ENCODE measurements at regions not wholly inside any gene's neighbourhood (a gene's known extent, or its start where the extent isn't known, plus 50 kb on each side); places are given as distances from the start of the nearest gene placed in this dataset.

DNA sequence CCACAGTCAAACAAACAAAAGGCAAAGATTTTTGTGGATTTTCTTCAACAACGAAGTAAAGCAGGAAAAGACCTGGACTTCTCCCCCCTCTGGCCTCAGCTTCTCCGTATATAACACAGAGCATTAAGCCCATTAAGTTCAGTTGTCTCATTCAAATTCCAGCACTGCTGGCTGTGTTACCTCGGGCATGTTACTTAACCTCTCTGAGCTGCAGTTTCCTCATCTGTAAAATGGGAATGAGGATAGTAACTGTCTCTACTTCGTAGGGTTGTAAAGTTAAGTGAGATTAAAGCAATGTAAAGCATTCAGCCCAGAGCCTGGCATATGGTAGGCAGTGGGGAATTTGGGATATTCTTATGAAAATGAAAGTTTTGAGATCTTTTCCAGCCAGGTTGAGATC, 92.7 kb upstream of the SMIM23 start:
- no peak for ATAC-seq
- intact Hi-C loops (cut with micrococcal nuclease) = no loop called here
- DNase-seq = no peak

DNA sequence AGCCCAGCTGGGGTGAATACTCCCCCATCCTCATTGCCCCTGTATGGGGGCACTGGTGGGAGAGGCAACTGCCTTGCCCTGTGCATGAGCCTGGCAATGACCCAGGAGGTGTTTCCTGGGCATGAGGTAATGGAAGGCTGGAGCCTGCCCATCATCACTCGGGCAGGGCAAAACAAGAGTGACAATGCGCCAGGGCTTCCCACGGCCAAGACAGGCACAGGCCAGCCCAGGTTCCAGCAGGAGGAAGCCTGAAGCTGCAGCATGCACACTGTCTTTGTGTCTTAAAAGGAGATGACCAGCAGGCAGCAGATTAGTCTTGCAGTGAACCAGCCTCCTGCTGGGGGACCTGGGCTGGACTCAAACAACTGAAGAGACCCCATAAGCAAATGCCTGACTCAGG, 92.2 kb upstream of the SMIM23 start:
- peak; percentile 58 for DNase-seq
- peak; percentile 85 for ATAC-seq

DNA sequence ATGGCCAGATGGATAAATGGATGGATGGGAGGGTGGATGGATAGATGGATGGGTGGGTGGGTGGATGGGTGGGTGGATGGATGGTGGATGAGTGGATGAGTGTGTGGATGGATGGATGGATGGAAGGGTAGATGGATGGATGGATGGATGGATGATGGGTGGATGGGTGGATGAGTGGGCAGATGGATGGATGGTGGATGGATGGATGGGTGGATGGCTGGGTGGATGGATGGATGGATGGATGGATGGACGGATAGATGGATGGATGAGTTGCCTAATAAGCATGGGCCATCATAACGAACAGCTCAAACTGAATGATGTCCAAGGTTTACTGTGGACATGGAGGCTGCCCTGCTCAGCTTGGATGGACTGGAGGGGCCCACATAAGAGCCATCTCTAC, 89.8 kb upstream of the SMIM23 start:
- ATAC-seq (no peak), DNase-seq (no peak)
- intact Hi-C loops (cut with micrococcal nuclease) = no loop called here

More for the DNA sequence above, 92.2 kb upstream of the SMIM23 start:
- intact Hi-C loops (cut with micrococcal nuclease) = no loop called here

DNA sequence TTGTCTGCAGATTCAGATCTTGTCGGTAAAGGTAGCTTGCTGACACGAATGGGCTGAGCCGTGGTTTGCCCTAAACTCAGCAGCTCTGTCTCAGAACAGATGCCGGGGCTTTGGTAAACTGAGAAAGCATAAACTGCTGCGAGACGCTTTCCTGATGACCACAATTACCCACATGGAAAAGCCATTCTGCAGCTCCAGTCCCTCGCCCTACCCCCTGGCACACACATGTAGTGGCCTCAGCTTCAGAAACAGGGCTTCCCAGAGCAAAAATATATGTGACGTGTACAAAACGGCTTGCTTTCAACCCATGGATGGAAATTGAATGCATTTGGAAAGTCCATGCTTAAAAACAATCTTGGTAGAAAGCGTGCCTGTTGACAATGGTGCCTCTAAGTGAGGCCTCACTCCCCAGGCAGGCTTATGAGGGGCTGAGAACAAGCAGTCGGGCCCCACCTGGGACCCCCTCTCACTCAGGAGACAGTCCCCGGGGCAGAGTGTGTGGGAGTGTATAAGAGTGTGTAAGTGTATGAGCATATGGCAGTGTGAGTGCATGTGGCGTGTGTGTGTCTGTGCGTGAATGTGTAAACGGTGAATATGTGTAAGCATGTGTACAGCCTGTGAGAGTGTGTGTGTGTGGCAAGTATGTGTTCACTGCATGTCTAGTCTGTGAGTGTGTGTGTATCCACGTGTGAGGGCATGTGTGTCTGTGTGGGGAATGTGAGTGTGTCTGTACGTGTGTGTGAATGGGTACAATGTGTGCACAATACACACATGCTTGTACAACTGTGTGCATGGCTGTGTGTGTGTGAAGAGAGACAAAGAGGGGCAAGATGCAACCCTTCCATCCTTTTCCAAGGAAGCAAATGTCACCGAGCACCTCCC, 88.2 kb upstream of the SMIM23 start:
- DNase-seq = no peak
- no peak for ATAC-seq
- intact Hi-C loops (cut with micrococcal nuclease) = no loop called here

DNA sequence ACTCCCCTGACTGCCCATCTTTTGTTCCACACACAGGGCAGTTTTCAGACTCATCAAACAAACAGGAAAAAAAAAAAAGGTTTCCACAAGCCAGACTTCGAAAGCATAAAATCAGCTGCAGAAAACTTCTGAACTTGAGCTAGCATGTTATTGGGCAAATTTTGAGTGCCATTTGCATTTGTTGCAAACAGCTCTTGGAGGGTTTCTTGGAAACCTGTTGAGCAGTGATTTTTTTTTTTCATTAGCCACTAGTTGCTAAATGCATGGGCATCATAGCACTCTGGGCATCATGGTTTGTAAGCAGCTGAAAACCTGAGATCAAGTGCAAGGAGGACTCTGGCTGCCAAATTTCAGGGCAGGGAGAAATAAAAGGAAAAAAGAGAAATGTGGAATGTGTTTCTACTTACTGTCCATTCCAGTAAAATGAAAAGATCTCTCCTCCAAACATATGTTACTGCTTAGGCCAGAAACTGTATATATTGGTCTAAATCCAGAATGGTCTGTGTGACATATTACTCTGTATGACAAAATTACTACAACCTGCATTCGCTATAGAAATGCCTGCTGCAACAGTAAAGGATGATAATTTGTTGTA, 85.2 kb upstream of the SMIM23 start:
- intact Hi-C loops (cut with micrococcal nuclease) = no loop called here
- no peak for ATAC-seq
- DNase-seq = no peak

DNA sequence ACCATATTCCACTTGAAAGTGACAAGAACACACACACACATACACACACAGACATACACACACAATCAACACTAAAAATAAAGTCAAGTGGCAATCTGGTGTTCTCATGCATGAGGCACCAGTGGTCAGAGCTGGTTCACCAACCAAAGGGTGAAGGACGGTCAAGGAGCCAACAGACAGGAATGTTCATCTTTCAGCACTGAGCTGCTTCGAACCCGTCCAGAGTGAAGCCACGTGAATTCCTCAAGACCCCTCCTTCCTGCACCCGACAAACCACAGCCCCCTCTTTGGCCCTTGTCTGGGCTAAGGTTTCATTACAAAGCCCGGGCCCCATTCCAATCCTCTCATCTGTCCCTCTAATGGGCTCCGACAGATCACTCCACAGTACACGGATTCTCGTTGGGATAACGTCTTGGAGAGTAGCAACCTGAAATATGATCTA, 84.5 kb upstream of the SMIM23 start:
- ATAC-seq = peak; percentile 88
- DNase-seq = peak; percentile 34
- intact Hi-C loops (cut with micrococcal nuclease) = no loop called here

DNA sequence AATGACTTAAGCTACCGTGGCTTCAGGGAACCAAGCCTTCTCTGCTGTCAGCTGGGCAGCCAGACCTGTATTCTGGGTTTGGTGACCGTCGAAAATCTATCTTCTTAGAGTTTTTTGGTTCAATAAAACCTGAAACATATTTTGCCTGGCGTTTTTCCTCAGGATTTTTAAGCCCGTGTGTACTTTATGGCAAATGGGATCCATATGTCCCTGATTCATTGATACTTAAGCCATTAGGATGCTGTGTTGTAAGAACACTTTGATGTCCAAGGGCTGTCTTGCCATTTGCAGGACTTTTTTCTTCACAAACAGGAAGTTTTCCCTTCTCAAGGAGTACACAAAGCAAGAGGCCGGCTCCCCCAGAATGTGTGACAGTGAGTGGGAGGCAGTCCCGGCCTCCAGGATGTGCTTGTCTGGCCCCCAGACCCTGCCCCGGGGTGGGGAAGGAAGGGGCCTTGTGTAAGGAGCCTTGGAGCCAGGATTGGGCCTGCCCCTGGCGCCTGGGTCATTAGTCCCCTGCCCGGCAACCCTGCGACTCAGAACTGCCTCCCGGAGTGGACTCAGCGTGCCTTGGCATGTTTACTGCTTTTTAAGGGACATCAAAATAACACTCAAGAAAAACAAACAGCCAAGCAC, 83.4 kb upstream of the SMIM23 start:
- intact Hi-C loops (cut with micrococcal nuclease) = no loop called here
- ATAC-seq (no peak), DNase-seq (no peak)

DNA sequence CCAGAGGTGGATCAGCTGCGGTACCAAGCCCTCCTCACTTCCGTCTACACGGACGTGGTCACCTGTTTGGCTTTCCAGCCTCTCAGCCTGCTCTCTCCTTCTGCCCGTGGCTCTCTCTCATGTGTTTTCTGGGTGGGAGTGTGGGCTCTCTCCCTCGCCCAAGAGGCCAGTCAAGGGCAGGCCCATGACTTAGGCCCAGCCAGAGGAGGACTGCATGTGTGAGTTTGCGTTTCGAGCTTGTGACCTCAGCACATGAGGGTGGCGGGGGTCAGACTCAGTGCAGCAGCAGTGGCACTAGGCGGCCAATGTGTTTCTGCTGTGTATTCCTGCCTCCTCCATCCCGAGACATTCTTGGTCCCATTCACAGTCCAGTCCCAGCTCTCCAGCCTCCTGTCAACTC, 82.5 kb upstream of the SMIM23 start:
- intact Hi-C loops (cut with micrococcal nuclease) = no loop called here
- DNase-seq (no peak), ATAC-seq (no peak)

DNA sequence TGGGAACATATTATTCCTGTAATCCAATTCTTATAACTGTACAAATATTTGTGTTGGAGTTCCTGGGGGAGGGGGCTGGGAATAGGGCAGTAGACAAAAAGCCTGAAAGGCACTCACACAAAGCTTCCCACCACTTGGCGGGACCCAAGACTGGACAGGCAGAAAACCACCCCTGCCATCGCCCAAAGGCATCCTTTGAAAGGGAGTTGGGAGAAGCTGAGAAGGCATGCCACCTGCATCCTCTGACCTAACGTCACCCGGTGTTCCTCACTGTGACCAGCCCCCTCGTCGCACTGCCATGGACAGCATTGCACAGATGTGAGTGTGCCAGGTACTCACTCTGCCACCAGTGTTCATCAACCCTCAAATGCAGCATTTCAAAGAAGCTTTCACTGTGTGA, 80.6 kb upstream of the SMIM23 start:
- ATAC-seq (no peak), DNase-seq (no peak)
- intact Hi-C loops (cut with micrococcal nuclease) = no loop called here

DNA sequence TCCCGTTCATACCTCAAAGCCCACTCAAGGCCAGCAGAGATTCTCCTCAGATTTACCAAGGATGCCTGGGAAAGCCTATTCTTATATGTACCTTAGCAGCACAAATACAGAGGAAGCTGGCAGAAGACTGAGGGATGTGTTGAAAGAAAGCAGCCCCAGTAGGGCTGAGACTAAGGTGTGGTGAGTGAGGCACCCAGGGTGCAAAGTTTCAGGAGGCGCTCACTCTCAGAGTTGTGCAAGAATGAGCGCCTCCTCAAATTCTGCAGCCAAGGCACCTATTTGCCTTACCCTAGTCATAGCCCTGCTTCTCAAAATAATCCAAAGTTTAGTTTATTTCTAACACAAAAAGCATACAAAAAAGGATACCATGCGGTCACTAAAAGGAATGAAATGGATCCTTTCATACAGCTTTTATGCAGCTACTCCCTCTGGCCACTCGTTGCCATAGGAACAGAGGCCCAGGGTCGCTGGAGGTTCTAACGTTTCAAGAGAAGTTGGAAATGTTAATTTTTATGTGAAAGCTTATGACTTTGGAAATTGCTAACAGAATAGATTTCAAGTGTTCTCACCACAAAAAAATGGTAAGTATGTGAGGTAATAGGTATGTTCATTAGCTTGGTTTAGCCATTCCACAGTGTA, 79.7 kb upstream of the SMIM23 start:
- intact Hi-C loops (cut with micrococcal nuclease) = no loop called here
- no peak for DNase-seq
- no peak for ATAC-seq

DNA sequence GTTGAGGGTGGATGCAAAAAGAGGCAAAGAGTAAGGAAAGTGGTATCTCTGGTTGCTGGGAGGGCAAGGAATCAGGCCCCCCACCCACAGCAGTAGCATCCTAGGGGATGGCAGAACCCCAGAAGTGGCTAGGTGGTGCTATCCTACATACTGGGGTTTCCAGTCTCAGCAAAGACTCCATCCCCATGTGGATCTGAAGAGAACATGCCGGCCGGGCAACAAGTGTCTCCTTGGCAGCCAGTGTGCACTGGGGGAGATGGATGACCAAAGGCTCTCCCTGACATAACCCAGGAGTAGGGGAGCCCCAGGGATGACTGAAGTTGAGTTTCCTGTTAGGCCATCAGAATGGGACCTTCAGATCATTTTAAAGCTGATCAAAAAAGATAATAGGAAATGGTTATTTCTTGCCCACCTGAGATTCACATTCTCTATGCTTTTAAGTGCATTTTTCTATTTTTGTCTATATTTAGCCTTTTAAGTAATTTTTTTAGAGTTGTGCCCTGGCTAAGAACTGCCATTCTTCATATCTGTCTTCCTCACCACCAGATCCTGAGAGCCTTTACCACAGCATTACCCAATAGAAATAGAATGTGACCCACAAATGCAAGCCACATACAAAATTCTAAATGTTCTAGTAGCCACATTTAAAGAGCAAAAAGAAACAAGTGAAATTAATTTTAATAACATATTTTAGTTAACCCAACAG, 78.7 kb upstream of the SMIM23 start:
- no peak for ATAC-seq
- no peak for DNase-seq
- intact Hi-C loops (cut with micrococcal nuclease) = no loop called here

DNA sequence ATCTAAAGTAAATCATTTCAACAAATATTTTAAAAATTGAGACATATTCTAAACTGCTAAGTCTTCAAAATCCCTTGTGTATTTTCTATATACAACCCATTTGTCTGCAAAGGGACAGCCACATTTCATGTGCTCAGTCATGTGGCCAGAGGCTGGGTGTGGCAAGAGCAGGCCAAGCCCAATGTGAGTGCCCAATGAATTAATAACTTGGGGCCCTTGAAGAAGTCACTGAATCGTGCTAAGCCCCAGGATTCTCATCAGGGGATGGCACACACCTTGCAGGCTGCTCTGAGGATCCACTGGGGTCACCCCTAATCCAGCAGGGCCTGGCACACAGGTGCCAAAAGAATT, 78.2 kb upstream of the SMIM23 start:
- DNase-seq = no peak
- intact Hi-C loops (cut with micrococcal nuclease) = no loop called here
- no peak for ATAC-seq

DNA sequence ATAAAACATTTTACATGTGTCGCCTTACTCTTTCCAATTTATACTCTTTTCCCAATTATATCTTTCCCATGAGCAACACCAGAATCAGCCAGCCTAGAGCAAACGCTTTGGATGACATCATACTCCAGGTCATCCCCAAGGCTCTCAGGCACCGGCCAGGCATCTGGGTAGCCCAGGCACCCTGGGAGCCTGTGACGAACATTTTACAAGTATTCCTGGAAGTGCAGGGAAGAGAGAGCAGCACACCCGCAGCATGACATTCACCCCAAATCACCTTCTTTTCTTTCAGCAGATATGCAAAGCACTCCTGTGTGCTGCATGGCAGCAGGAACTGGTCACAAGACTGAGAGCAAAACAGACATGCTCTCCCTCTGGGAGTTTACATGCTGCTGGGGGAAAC, 75.7 kb upstream of the SMIM23 start:
- intact Hi-C loops (cut with micrococcal nuclease) = no loop called here
- peak; percentile 69 for DNase-seq
- ATAC-seq = peak; percentile 95

DNA sequence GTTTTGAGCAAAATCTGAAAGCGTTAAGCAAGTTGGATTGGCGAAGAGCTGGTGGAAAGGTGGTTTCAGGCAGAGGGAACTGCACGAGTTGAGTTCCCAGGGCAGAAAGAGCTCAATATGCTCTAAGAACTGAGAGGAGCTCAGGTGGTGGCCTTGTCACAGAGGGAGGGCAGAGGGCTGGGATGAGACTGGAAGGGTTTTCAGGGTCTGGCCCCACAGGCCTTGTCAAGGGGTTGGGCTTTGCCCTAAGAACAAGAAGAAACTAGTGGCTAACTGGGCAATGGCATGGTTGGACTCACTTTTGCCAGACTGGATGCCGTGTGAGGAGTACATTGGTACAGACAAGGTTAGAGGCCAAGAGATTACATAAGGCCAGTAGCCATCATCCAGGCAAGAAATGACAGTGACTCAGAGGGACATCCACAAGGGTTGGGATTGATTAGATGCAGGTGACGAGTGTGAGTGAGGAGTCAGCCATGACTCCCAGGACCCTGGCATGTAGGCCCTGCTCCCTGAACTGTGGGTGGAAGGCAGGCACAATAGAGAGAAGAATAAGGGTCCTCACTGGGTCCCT, 75.1 kb upstream of the SMIM23 start:
- DNase-seq (no peak), ATAC-seq (peak; percentile 33)
- intact Hi-C loops (cut with micrococcal nuclease) = no loop called here

DNA sequence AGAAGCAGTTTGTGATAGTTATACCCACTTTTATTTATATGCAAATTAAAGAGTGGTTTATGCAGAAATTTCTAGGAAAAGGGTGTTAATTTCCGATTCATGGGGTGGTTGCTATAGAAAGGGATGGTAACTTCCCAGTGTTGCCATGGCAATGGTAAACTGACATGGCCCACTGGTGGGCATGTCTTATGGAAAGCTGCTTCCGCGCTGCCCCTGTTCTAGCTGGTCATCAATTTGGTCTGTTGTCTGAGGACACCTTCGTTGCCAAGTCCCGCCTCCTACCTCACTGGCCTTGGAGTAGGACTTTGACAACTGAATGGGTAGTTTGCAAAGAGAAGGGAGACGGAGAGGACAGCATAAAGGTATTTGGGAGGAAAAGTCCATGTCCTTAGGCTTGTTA, 74.0 kb upstream of the SMIM23 start:
- ATAC-seq (no peak), DNase-seq (no peak)
- intact Hi-C loops (cut with micrococcal nuclease) = no loop called here

DNA sequence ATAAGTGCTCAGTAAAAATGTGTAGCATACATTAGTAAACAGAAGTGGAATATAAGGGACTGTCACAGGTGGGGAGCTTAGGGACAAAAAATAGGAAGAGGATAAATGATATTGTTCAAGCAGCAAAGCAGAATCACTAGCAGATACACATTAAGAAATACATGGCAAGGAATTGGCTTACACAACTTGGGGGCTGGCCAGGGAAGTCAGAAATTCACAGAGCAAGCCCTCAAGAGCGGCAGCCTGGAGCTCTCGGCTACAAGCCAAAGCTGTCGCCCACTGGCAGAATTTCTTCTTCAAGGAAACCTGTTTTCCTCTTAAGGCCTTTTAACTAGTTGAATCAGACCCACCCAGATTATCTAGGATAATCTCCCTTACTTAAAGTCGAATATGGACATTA, 73.0 kb upstream of the SMIM23 start:
- ATAC-seq (no peak), DNase-seq (peak; percentile 44)
- intact Hi-C loops (cut with micrococcal nuclease) = no loop called here

DNA sequence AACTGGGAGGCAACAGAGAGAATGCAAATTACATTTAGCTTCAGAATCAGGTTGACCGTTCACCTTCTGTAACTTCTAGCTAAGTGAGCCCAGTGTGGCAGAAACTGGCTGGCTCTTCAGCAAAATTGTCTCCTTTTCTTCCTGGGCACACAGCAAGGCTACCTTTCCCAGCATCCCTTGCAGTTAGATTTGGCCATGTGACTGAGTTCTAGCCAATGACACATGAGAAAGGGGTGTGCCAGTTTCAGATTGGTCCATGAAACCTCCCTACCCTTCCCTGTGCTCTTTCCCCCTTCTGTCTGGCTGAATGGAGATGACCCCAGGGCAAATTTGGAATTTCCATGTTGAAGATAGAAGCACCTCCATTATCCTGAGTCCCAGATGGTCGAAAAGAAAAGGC, 72.5 kb upstream of the SMIM23 start:
- intact Hi-C loops (cut with micrococcal nuclease) = no loop called here
- ATAC-seq = no peak
- DNase-seq = no peak

DNA sequence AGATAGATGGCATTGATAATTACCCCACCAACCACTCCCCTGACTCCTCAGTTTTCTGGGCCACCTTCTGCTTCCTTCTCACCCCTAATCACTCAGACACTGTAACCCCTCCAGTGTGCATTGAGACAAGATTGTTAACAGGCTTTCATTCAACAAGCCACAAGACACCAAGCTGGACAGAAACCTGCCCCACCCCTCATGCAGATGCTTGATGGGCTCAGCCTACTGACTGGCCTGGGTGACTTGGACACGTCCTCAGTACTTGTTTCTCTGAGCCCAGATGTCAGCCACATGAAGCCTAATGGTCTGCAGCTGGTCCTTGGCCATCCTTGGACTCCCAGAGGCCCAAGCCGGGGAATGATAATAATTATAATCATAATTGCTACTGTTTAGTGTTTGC, 71.4 kb upstream of the SMIM23 start:
- DNase-seq = no peak
- intact Hi-C loops (cut with micrococcal nuclease) = no loop called here
- ATAC-seq = no peak

DNA sequence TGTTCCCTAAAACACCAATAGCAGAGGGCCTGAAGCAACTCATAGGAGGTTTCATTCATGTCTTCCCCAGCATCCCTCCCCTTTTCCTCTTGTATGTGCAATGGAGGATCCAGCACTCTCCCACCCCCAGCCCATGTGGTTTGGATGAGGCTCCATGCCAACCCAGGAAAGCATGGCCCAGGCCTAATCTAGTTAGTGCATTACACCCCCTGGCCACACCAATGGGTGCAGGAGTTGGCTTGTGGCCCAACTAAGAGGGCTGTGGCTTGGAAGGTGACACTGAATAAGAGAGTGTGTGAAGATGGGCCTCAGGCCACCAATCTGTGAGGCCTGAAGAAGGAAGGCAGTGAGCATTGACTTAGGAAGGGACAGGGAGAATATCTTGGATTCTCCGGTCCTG, 70.8 kb upstream of the SMIM23 start:
- intact Hi-C loops (cut with micrococcal nuclease) = no loop called here
- DNase-seq (no peak), ATAC-seq (no peak)
